ENCODE measurements at regions not wholly inside any gene's neighbourhood (a gene's known extent, or its start where the extent isn't known, plus 50 kb on each side); places are given as distances from the start of the nearest gene placed in this dataset.
"Not testable (repeated sequence)": the region's sequence is repeated elsewhere in the genome, so short reads cannot be mapped to it uniquely, and the experiment has no call there.

DNA sequence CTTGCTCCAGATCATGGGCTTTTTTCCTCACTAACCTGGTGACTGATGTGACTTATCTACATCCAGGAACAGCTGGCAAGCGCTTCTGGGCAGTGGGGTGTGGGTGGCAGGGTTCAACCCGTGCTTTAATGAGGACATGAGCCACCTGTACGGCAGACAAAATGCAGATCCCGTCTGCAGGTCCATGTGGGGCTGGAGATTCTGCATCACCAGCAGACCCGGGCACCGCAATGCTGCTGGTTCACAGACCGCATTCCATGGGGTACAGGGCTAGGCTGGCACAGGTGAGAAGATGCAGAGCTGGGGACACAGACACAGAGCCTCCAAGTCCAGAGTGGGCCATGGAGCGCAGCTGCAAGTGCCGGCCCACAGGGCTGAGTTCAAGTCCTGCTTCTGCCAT, 204.0 kb downstream of the LAT start:
- TF ChIP-seq, protein P1, sequence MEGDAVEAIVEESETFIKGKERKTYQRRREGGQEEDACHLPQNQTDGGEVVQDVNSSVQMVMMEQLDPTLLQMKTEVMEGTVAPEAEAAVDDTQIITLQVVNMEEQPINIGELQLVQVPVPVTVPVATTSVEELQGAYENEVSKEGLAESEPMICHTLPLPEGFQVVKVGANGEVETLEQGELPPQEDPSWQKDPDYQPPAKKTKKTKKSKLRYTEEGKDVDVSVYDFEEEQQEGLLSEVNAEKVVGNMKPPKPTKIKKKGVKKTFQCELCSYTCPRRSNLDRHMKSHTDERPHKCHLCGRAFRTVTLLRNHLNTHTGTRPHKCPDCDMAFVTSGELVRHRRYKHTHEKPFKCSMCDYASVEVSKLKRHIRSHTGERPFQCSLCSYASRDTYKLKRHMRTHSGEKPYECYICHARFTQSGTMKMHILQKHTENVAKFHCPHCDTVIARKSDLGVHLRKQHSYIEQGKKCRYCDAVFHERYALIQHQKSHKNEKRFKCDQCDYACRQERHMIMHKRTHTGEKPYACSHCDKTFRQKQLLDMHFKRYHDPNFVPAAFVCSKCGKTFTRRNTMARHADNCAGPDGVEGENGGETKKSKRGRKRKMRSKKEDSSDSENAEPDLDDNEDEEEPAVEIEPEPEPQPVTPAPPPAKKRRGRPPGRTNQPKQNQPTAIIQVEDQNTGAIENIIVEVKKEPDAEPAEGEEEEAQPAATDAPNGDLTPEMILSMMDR (IDR thresholded peaks at IDR 0.05): not testable (repeated sequence)
- TF ChIP-seq POLR2A (IDR thresholded peaks at IDR 0.05): not testable (repeated sequence)
